Fibroblast of skin of scalp (primary cell): ENCODE measurements at regions not wholly inside any gene's neighbourhood (a gene's known extent, or its start where the extent isn't known, plus 50 kb on each side); places are given as distances from the start of the nearest gene placed in this dataset.

Source experiments
- DNase-seq: peaks from one replicate; pipeline ENCODE4 v3.0.0-alpha.2; 2013

- DNase-seq, result no peak
These were observed 229.5 kb upstream of the DPH6 start for GRCh38 chr15:35775471-35775870.

- no peak for DNase-seq
These were observed 231.1 kb upstream of the DPH6 start for GRCh38 chr15:35777061-35777460.

- peak; percentile 10 for DNase-seq
These were observed 237.2 kb upstream of the DPH6 start for GRCh38 chr15:35783203-35783602.

- DNase-seq, result peak; percentile 3
These were observed 238.8 kb upstream of the DPH6 start for GRCh38 chr15:35784745-35785144.

- DNase-seq, result no peak
These were observed 264.0 kb upstream of the DPH6 start for GRCh38 chr15:35810007-35810406.

GRCh38 chr15:35813573-35813972 lies 267.6 kb upstream of the DPH6 start:
- DNase-seq, result no peak

GRCh38 chr15:35818846-35819245 lies 272.9 kb upstream of the DPH6 start:
- no peak for DNase-seq

- no peak for DNase-seq
These were observed 276.2 kb upstream of the DPH6 start for GRCh38 chr15:35822153-35822552.

GRCh38 chr15:35827141-35827540 lies 281.2 kb upstream of the DPH6 start:
- DNase-seq, result peak; percentile 19

GRCh38 chr15:35827911-35828310 lies 281.9 kb upstream of the DPH6 start:
- peak; percentile 19 for DNase-seq

GRCh38 chr15:35833581-35833980 lies 287.6 kb upstream of the DPH6 start:
- no peak for DNase-seq

- peak; percentile 52 for DNase-seq
These were observed 288.4 kb upstream of the DPH6 start for GRCh38 chr15:35834216-35834830.

GRCh38 chr15:35834866-35835265 lies 288.9 kb upstream of the DPH6 start:
- DNase-seq, result no peak

- no peak for DNase-seq
These were observed 292.6 kb upstream of the DPH6 start for GRCh38 chr15:35838424-35839111.

- no peak for DNase-seq
These were observed 296.7 kb upstream of the DPH6 start for GRCh38 chr15:35842631-35843030.

- DNase-seq, result no peak
These were observed 297.5 kb upstream of the DPH6 start for GRCh38 chr15:35843498-35843897.

GRCh38 chr15:35850284-35850683 lies 304.3 kb upstream of the DPH6 start:
- DNase-seq, result no peak

- peak; percentile 52 for DNase-seq
These were observed 305.5 kb upstream of the DPH6 start for GRCh38 chr15:35851491-35851890.

- DNase-seq, result peak; percentile 18
These were observed 307.1 kb upstream of the DPH6 start for GRCh38 chr15:35852818-35853624.

GRCh38 chr15:35854316-35854715 lies 308.4 kb upstream of the DPH6 start:
- DNase-seq, result no peak

- DNase-seq, result no peak
These were observed 311.7 kb upstream of the DPH6 start for GRCh38 chr15:35857567-35858226.

- DNase-seq, result no peak
These were observed 312.7 kb upstream of the DPH6 start for GRCh38 chr15:35858707-35859106.

GRCh38 chr15:35863655-35864054 lies 317.7 kb upstream of the DPH6 start:
- DNase-seq, result no peak
